Activated T-cell treated with anti-CD3 and anti-CD28 coated beads, Interleukin-2, amount 50 U/mL, for 72 hours (primary cell): ENCODE measurements at regions not wholly inside any gene's neighbourhood (a gene's known extent, or its start where the extent isn't known, plus 50 kb on each side); places are given as distances from the start of the nearest gene placed in this dataset.

Experiments used
- ATAC-seq, 2 donors: fragments of 150-1000 bp; cut with Tn5 transposase; replicated peaks in 1 of 2; 2 replicates each; pipeline ENCODE4 v1.10.0; 2021; ENCODE audit warnings: moderate library complexity in 2 of 2, mild to moderate bottlenecking in 1 of 2
- DNase-seq, 2 donors: peaks; one replicate each; pipeline ENCODE4 v3.0.0; 2021 to 2022; ENCODE audit warnings: mixed read lengths in 1 of 2
- H3K27ac Mint-ChIP-seq: one replicate; pipeline ENCODE4 v1.8.0; 2022; ENCODE audit warnings: mild to moderate bottlenecking, moderate library complexity, mixed read lengths
- H3K27me3 Mint-ChIP-seq: one replicate; pipeline ENCODE4 v1.8.0; 2022; ENCODE audit warnings: low read depth, mixed read lengths
- H3K36me3 Mint-ChIP-seq, 2 donors: one replicate each; pipeline ENCODE4 v1.8.0; 2022; ENCODE audit warnings: mixed read lengths in 2 of 2, mild to moderate bottlenecking in 1 of 2; ENCODE audit not compliant: insufficient read depth in 2 of 2
- H3K4me1 Mint-ChIP-seq: one replicate; pipeline ENCODE4 v1.8.0; 2022; ENCODE audit warnings: low read depth, mixed read lengths
- H3K4me3 Mint-ChIP-seq, 2 donors: one replicate each; pipeline ENCODE4 v1.8.0; 2022; ENCODE audit warnings: mild to moderate bottlenecking in 2 of 2, mixed read lengths in 2 of 2, moderate library complexity in 2 of 2
- H3K9me3 Mint-ChIP-seq, 2 donors: one replicate each; pipeline ENCODE4 v1.8.0; 2022; ENCODE audit warnings: mixed read lengths in 2 of 2

- no peak for ATAC-seq
Measured at GRCh38 chr4:157674699-157675098, 454.2 kb downstream of the GRIA2 start.

GRCh38 chr4:157667836-157668235 lies 447.3 kb downstream of the GRIA2 start:
- no peak for ATAC-seq

More at GRCh38 chr4:157674699-157675098, 454.2 kb downstream of the GRIA2 start:
- H3K9me3 Mint-ChIP-seq, result peaks cover 7 to 11% of the 10 kb centered on the region in 2 donors
- no peaks in the 10 kb centered on the region for H3K4me1 Mint-ChIP-seq
- DNase-seq, result no peak
- H3K36me3 Mint-ChIP-seq, result peaks cover 0 to 2% of the 10 kb centered on the region in 2 donors
- H3K27me3 Mint-ChIP-seq, result no peaks in the 10 kb centered on the region
- no peak overlapping the region for H3K4me3 Mint-ChIP-seq
- H3K27ac Mint-ChIP-seq, result no peak overlapping the region

GRCh38 chr4:157664726-157665125 lies 444.2 kb downstream of the GRIA2 start:
- Mint-ChIP-seq H3K4me3 (no peak overlapping the region), H3K27ac (no peak overlapping the region), H3K4me1 (no peaks in the 10 kb centered on the region), H3K9me3 (peaks cover 1 to 3% of the 10 kb centered on the region in 2 donors), H3K36me3 (no peaks in the 10 kb centered on the region), H3K27me3 (no peaks in the 10 kb centered on the region)
- DNase-seq (no peak), ATAC-seq (no peak)

More at GRCh38 chr4:157667836-157668235, 447.3 kb downstream of the GRIA2 start:
- Mint-ChIP-seq H3K9me3 (peaks cover 2 to 5% of the 10 kb centered on the region in 2 donors), H3K4me3 (no peak overlapping the region), H3K36me3 (no peaks in the 10 kb centered on the region), H3K27ac (no peak overlapping the region), H3K27me3 (no peaks in the 10 kb centered on the region), H3K4me1 (no peaks in the 10 kb centered on the region)
- no peak for DNase-seq

GRCh38 chr4:157655096-157655809 lies 434.7 kb downstream of the GRIA2 start:
- Mint-ChIP-seq H3K4me3 (no peak overlapping the region), H3K9me3 (peaks cover 4 to 6% of the 10 kb centered on the region in 2 donors)

GRCh38 chr4:157643257-157643656 lies 422.7 kb downstream of the GRIA2 start:
- Mint-ChIP-seq H3K27ac (no peak overlapping the region), H3K4me1 (no peaks in the 10 kb centered on the region), H3K36me3 (no peaks in the 10 kb centered on the region), H3K4me3 (no peak overlapping the region), H3K27me3 (no peaks in the 10 kb centered on the region), H3K9me3 (peaks cover 0 to 3% of the 10 kb centered on the region in 2 donors)
- ATAC-seq, result no peak
- DNase-seq, result no peak

More at GRCh38 chr4:157655096-157655809, 434.7 kb downstream of the GRIA2 start:
- Mint-ChIP-seq H3K27ac (no peak overlapping the region), H3K4me1 (no peaks in the 10 kb centered on the region), H3K27me3 (no peaks in the 10 kb centered on the region), H3K36me3 (no peaks in the 10 kb centered on the region)
- ATAC-seq (no peak), DNase-seq (no peak)

- Mint-ChIP-seq H3K9me3 (peaks cover 6 to 7% of the 10 kb centered on the region in 2 donors), H3K4me3 (no peak overlapping the region), H3K27ac (no peak overlapping the region), H3K27me3 (no peaks in the 10 kb centered on the region), H3K4me1 (no peaks in the 10 kb centered on the region), H3K36me3 (no peaks in the 10 kb centered on the region)
- no peak for ATAC-seq
- DNase-seq, result no peak
Measured at GRCh38 chr4:157634057-157634456, 413.5 kb downstream of the GRIA2 start.

GRCh38 chr4:157616741-157617472 lies 396.4 kb downstream of the GRIA2 start:
- Mint-ChIP-seq H3K27ac (no peak overlapping the region), H3K4me1 (no peaks in the 10 kb centered on the region)
- no peak for ATAC-seq

GRCh38 chr4:157607996-157608395 lies 387.5 kb downstream of the GRIA2 start:
- no peaks in the 10 kb centered on the region for H3K36me3 Mint-ChIP-seq
- H3K4me1 Mint-ChIP-seq, result no peaks in the 10 kb centered on the region
- ATAC-seq (no peak), DNase-seq (no peak)
- no peak overlapping the region for H3K27ac Mint-ChIP-seq
- H3K27me3 Mint-ChIP-seq, result no peaks in the 10 kb centered on the region
- no peak overlapping the region for H3K4me3 Mint-ChIP-seq
- H3K9me3 Mint-ChIP-seq, result peaks cover 0 to 3% of the 10 kb centered on the region in 2 donors

More at GRCh38 chr4:157616741-157617472, 396.4 kb downstream of the GRIA2 start:
- Mint-ChIP-seq H3K4me3 (no peak overlapping the region), H3K27me3 (no peaks in the 10 kb centered on the region), H3K36me3 (no peaks in the 10 kb centered on the region), H3K9me3 (peaks cover 2% of the 10 kb centered on the region in 2 donors)
- no peak for DNase-seq

- H3K4me3 Mint-ChIP-seq, result no peak overlapping the region
- H3K36me3 Mint-ChIP-seq, result no peaks in the 10 kb centered on the region
- no peak overlapping the region for H3K27ac Mint-ChIP-seq
- H3K4me1 Mint-ChIP-seq, result no peaks in the 10 kb centered on the region
- no peaks in the 10 kb centered on the region for H3K27me3 Mint-ChIP-seq
- H3K9me3 Mint-ChIP-seq, result peaks cover 1 to 6% of the 10 kb centered on the region in 2 donors
- DNase-seq, result no peak
- no peak for ATAC-seq
Measured at GRCh38 chr4:157600583-157600982, 380.1 kb downstream of the GRIA2 start.

GRCh38 chr4:157591245-157591644 lies 370.7 kb downstream of the GRIA2 start:
- Mint-ChIP-seq H3K36me3 (no peaks in the 10 kb centered on the region), H3K27me3 (no peaks in the 10 kb centered on the region), H3K4me3 (no peak overlapping the region), H3K27ac (no peak overlapping the region), H3K9me3 (peaks cover 0 to 3% of the 10 kb centered on the region in 2 donors), H3K4me1 (no peaks in the 10 kb centered on the region)
- no peak for DNase-seq
- no peak for ATAC-seq

- peaks cover 0 to 3% of the 10 kb centered on the region in 2 donors for H3K9me3 Mint-ChIP-seq
- no peaks in the 10 kb centered on the region for H3K4me1 Mint-ChIP-seq
- DNase-seq, result no peak
- H3K27ac Mint-ChIP-seq, result no peak overlapping the region
- H3K36me3 Mint-ChIP-seq, result no peaks in the 10 kb centered on the region
- no peak overlapping the region for H3K4me3 Mint-ChIP-seq
- ATAC-seq, result no peak
- H3K27me3 Mint-ChIP-seq, result no peaks in the 10 kb centered on the region
Measured at GRCh38 chr4:157590679-157591078, 370.2 kb downstream of the GRIA2 start.

- Mint-ChIP-seq H3K27ac (no peak overlapping the region), H3K4me1 (no peaks in the 10 kb centered on the region), H3K4me3 (no peak overlapping the region), H3K9me3 (peaks cover 0 to 3% of the 10 kb centered on the region in 2 donors), H3K36me3 (no peaks in the 10 kb centered on the region), H3K27me3 (no peaks in the 10 kb centered on the region)
- ATAC-seq, result no peak
- DNase-seq, result no peak
Measured at GRCh38 chr4:157587681-157588423, 367.3 kb downstream of the GRIA2 start.

- no peaks in the 10 kb centered on the region for H3K27me3 Mint-ChIP-seq
Measured at GRCh38 chr4:157582141-157582540, 361.6 kb downstream of the GRIA2 start.

More at GRCh38 chr4:157582141-157582540, 361.6 kb downstream of the GRIA2 start:
- H3K9me3 Mint-ChIP-seq, result peaks cover 2 to 4% of the 10 kb centered on the region in 2 donors
- no peak for DNase-seq
- H3K36me3 Mint-ChIP-seq, result peaks cover 0 to 2% of the 10 kb centered on the region in 2 donors
- H3K4me1 Mint-ChIP-seq, result no peaks in the 10 kb centered on the region
- no peak overlapping the region for H3K27ac Mint-ChIP-seq
- H3K4me3 Mint-ChIP-seq, result no peak overlapping the region
- no peak for ATAC-seq
